ENCODE measurements at regions not wholly inside any gene's neighbourhood (a gene's known extent, or its start where the extent isn't known, plus 50 kb on each side); places are given as distances from the start of the nearest gene placed in this dataset.

- TF ChIP-seq CTCF (conservative IDR thresholded peaks at IDR 0.05; ENCODE audit: low read length) = peak; percentile 47
- TF ChIP-seq EZH2phosphoT487 (IDR thresholded peaks at IDR 0.05; ENCODE audit: borderline replicate concordance) = no peak
Observed at GRCh38 chr18:8899000-8899399, 193.6 kb downstream of the MTCL1 start.
